ENCODE measurements at regions not wholly inside any gene's neighbourhood (a gene's known extent, or its start where the extent isn't known, plus 50 kb on each side); places are given as distances from the start of the nearest gene placed in this dataset.
"Not testable (repeated sequence)": the region's sequence is repeated elsewhere in the genome, so short reads cannot be mapped to it uniquely, and the experiment has no call there.

DNA sequence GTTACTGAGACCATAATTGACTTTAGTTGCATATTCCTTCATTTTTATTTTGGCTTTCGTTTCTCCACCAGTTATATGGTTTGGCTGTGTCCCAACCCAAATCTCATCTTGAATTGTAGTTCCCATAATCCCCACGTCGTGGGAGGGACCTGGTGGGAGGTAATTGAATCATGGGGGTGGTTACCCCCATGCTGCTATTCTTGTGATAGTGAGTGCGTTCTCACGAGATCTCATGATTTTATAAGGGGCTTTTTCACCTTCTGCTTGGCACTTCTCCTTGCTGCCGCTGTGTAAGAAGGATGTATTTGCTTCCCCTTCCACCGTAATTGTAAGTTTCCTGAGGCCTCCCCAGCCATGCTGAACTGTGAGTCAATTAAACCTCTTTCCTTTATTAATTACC lies 70.0 kb downstream of the LUZP4 start:
- not testable (repeated sequence) for TF ChIP-seq EZH2 (IDR thresholded peaks at IDR 0.05; ENCODE audit: borderline replicate concordance); EZH2phosphoT487 (IDR thresholded peaks at IDR 0.05; ENCODE audit: low read depth, severe bottlenecking, unreplicated experiment)
- TF ChIP-seq, protein P1, sequence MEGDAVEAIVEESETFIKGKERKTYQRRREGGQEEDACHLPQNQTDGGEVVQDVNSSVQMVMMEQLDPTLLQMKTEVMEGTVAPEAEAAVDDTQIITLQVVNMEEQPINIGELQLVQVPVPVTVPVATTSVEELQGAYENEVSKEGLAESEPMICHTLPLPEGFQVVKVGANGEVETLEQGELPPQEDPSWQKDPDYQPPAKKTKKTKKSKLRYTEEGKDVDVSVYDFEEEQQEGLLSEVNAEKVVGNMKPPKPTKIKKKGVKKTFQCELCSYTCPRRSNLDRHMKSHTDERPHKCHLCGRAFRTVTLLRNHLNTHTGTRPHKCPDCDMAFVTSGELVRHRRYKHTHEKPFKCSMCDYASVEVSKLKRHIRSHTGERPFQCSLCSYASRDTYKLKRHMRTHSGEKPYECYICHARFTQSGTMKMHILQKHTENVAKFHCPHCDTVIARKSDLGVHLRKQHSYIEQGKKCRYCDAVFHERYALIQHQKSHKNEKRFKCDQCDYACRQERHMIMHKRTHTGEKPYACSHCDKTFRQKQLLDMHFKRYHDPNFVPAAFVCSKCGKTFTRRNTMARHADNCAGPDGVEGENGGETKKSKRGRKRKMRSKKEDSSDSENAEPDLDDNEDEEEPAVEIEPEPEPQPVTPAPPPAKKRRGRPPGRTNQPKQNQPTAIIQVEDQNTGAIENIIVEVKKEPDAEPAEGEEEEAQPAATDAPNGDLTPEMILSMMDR (IDR thresholded peaks at IDR 0.05; ENCODE audit: poor library complexity), result not testable (repeated sequence)

Data from hepatocyte (in vitro differentiated cells).